Pancreas (tissue), 10 donors: ENCODE measurements at regions not wholly inside any gene's neighbourhood (a gene's known extent, or its start where the extent isn't known, plus 50 kb on each side); places are given as distances from the start of the nearest gene placed in this dataset.
"Not testable (repeated sequence)": the region's sequence is repeated elsewhere in the genome, so short reads cannot be mapped to it uniquely, and the experiment has no call there.

Experiments used
- ATAC-seq, 4 donors: fragments of 200-7000 bp; cut with Tn5 transposase; one replicate each; pipeline versions ENCODE4 v1.8.0 to v1.9.1; 2020; ENCODE audit warnings: mild to moderate bottlenecking in 4 of 4, moderate library complexity in 4 of 4
- DNase-seq, 6 donors: peaks; one replicate each; pipeline ENCODE4 v3.0.0-alpha.2; 2020
- FAIRE-seq: peaks from 2 replicates; lab custom pipeline; 2012; peaks lifted over from hg19 to GRCh38; lab: Jason Lieb, UNC
- H3K27ac ChIP-seq, 4 donors: fragments of 200-600 bp; sonication (generic); 1 replicate in 3 of 4; 2 replicates in 1 of 4; pipeline versions ENCODE4 v1.5.0 to v1.8.0; 2020
- H3K27me3 ChIP-seq, 4 donors: fragments of 200-600 bp; one replicate each; pipeline ENCODE4 v1.8.0; 2021
- H3K36me3 ChIP-seq, 3 donors: fragments of 200-600 bp; sonication (generic) in 1 of 3; one replicate each; pipeline versions ENCODE4 v1.5.0 to v1.8.0; 2020 to 2021
- H3K4me1 ChIP-seq, 3 donors: fragments of 200-600 bp; one replicate each; pipeline ENCODE4 v1.8.0; 2021
- H3K4me3 ChIP-seq, 4 donors: fragments of 200-600 bp; sonication (generic) in 2 of 4; one replicate each; pipeline versions ENCODE4 v1.5.0 to v1.8.0; 2020 to 2021
- H3K9me3 ChIP-seq, 4 donors: fragments of 200-600 bp; one replicate each; pipeline ENCODE4 v1.8.0; 2021
- WGBS, 2 donors: extraction: QIAGEN DNeasy Blood & Tissue Kit; methylation state at CpG; one replicate each; pipeline ENCODE4 v1.1.7; 2013; 5-methylcytosine and 5-hydroxymethylcytosine counted together
- intact Hi-C, 3 donors: fragments of 100-400 bp; cut with DNase I; formaldehyde crosslinking; loops; one replicate each; pipeline versions ENCODE4 v1.11.1 to v1.14.2; 2022
- TF ChIP-seq, protein P1 (sequence below), 4 donors: fragments of 200-600 bp; sonication (generic) in 3 of 4; IDR thresholded peaks; one replicate each; pipeline versions ENCODE4 v1.5.0 to v1.8.0; 2021; ENCODE audit warnings: antibody characterized with exemption in 4 of 4
- donor health status: healthy with polysubstance abuse.
- donor health status: DM: no; HTN: no; CAD: no; lungs with moderate emphysema.
- donor health status: DM: no; HTN: no; CAD: no.
- donor health status: control.
- donor health status: control.
- donor health status: Bipolar disorder and iron deficiency.
- donor health status: DM: yes; HTN: yes; CAD: no.
- donor health status: DM: no; HTN: no; CAD: no.
- donor health status: DM: no; HTN: no; CAD: no.
- donor health status: DM: yes; HTN: yes; CAD: no.

DNA sequence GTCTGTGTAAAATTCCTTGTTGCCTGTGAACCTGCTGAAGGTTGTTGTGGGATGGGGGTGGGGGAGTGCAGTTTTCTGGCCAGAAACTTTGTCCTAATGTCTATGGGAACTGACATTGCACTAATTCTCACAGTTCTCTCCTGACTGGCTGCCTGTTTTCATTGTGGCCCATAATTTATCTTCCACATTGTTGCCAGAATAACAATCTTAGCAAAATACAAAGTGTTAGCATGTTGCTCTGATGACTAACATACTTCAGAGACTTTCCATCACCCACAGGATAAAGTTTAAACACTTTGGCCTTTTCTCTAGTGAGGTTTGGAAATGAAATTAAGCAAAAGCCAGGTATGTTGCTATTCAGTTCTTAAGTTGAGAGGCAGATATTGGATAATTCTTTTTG is 81.4 kb upstream of the TBC1D5 start:
- H3K4me3 ChIP-seq: no peak overlapping the region
- no peaks in the 10 kb centered on the region for H3K27me3 ChIP-seq
- ATAC-seq: no peak
- DNase-seq: no peak
- H3K4me1 ChIP-seq: peaks cover 0 to 8% (median 0%) of the 10 kb centered on the region in 3 donors
- intact Hi-C loops: no loop called here
- FAIRE-seq: no peak
- no peak overlapping the region for H3K27ac ChIP-seq
- no peaks in the 10 kb centered on the region for H3K36me3 ChIP-seq
- TF ChIP-seq, protein P1, sequence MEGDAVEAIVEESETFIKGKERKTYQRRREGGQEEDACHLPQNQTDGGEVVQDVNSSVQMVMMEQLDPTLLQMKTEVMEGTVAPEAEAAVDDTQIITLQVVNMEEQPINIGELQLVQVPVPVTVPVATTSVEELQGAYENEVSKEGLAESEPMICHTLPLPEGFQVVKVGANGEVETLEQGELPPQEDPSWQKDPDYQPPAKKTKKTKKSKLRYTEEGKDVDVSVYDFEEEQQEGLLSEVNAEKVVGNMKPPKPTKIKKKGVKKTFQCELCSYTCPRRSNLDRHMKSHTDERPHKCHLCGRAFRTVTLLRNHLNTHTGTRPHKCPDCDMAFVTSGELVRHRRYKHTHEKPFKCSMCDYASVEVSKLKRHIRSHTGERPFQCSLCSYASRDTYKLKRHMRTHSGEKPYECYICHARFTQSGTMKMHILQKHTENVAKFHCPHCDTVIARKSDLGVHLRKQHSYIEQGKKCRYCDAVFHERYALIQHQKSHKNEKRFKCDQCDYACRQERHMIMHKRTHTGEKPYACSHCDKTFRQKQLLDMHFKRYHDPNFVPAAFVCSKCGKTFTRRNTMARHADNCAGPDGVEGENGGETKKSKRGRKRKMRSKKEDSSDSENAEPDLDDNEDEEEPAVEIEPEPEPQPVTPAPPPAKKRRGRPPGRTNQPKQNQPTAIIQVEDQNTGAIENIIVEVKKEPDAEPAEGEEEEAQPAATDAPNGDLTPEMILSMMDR (IDR thresholded peaks at IDR 0.05): no peak
- no peaks in the 10 kb centered on the region for H3K9me3 ChIP-seq

DNA sequence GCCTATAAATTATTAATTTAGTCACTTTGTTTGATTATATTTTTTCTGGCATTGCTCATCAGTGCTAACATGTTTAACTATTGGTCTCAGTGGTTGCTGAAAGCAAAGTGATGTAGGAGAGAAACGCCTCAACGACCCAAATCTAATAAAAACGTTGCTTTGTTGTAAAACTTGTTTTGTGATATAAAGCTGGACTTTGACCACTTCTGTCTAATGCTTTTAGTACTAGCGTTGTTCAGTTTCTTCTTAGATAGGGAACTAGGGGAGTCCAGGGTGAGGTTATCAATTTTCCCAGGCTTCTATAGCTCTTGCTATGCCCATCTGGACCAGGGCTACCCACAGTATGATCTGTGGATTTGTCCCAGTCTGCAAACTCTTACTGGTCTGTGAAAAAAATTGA is 80.6 kb upstream of the TBC1D5 start:
- intact Hi-C loops: no loop called here

DNA sequence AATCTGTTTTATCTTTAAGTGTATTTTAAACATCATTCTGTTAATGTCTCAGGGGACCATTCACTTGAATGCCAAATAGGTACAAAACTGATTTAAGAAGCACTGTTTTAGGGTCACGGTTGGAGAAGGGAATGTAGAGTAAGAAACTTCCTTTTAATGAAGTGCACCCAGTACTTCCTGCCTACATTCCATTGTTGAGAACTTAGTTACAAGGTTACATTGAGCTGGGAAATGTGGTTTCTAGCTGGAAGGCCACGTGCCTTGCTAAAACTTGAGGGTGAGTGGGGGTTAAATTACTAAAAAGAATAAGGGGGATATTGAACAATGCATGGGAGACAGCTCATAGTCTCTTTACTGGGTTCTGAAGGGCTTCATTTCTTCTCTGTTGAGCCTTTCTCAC is 78.3 kb upstream of the TBC1D5 start:
- no peaks in the 10 kb centered on the region for H3K9me3 ChIP-seq

More for the DNA sequence above, 80.6 kb upstream of the TBC1D5 start:
- TF ChIP-seq, protein P1 (IDR thresholded peaks at IDR 0.05): no peak
- no peak overlapping the region for H3K27ac ChIP-seq
- 16 to 20% methylated on average over 4 of the region's 4 CpGs for WGBS, 2 donors
- FAIRE-seq: no peak
- no peaks in the 10 kb centered on the region for H3K27me3 ChIP-seq
- H3K4me1 ChIP-seq: peaks cover 0 to 8% (median 0%) of the 10 kb centered on the region in 3 donors
- H3K36me3 ChIP-seq: no peaks in the 10 kb centered on the region
- no peaks in the 10 kb centered on the region for H3K9me3 ChIP-seq
- ATAC-seq: no peak
- no peak for DNase-seq
- H3K4me3 ChIP-seq: no peak overlapping the region

DNA sequence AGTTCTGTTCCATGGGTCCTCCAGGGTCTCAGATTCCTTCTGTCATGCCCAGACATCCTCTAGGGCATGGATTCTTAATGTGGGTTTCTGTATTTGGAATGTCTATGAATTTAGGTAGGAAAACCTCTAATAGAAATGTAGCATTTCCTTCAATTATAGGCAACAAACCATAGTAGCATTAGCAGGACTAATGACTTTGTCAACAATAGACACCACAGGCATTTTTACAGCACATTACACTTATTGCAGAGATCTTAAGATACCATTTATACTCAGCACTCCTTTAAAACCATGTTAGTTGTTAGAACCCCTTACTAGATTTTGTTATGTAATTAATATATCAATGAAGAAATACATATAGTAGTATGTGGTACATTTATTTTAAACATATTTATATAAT is 77.8 kb upstream of the TBC1D5 start:
- Histone ChIP-seq H3K27me3 (no peaks in the 10 kb centered on the region), H3K27ac (no peak overlapping the region), H3K36me3 (no peaks in the 10 kb centered on the region), H3K4me1 (peaks cover 0 to 8% (median 0%) of the 10 kb centered on the region in 3 donors), H3K4me3 (no peak overlapping the region), H3K9me3 (no peaks in the 10 kb centered on the region)
- intact Hi-C loops: no loop called here
- ATAC-seq (no peak), DNase-seq (no peak), FAIRE-seq (no peak)
- TF ChIP-seq, protein P1 (IDR thresholded peaks at IDR 0.05): no peak

More for the DNA sequence above, 78.3 kb upstream of the TBC1D5 start:
- TF ChIP-seq, protein P1 (IDR thresholded peaks at IDR 0.05): no peak
- H3K36me3 ChIP-seq: no peaks in the 10 kb centered on the region
- WGBS, 2 donors: 42 to 52% methylated on average over 2 of the region's 2 CpGs
- FAIRE-seq: no peak
- no peaks in the 10 kb centered on the region for H3K27me3 ChIP-seq
- intact Hi-C loops: no loop called here
- no peak for ATAC-seq
- H3K4me3 ChIP-seq: no peak overlapping the region
- no peak overlapping the region for H3K27ac ChIP-seq
- peaks cover 0 to 8% (median 0%) of the 10 kb centered on the region in 3 donors for H3K4me1 ChIP-seq
- DNase-seq: no peak

DNA sequence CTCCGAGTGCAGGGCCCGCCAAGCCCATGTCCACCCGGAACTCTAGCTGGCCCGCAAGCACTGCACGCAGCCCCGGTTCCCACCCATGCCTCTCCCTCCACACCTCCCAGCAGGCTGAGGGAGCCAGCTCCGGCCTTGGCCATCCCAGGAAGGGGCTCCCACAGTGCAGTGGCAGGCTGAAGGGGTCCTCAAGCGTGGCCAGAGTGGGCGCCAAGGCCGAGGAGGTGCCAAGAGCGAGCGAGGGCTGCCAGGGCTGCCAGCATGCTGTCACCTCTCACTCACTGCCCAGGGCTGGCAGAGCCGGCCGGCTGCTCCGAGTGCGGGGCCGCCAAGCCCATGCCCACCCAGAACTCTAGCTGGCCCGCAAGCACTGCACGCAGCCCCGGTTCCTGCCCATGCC is 75.5 kb upstream of the TBC1D5 start:
- intact Hi-C loops, H3K27me3 ChIP-seq, H3K36me3 ChIP-seq, H3K27ac ChIP-seq, H3K4me3 ChIP-seq, H3K4me1 ChIP-seq, H3K9me3 ChIP-seq, ATAC-seq, FAIRE-seq: not testable (repeated sequence)
- peak in 2 of 6 donors; percentile 18 to 77 for DNase-seq
- WGBS, 2 donors: 95 to 98% methylated on average over 14 to 20 of the region's 20 CpGs
